HS-27A (cell line): ENCODE measurements at regions not wholly inside any gene's neighbourhood (a gene's known extent, or its start where the extent isn't known, plus 50 kb on each side); places are given as distances from the start of the nearest gene placed in this dataset.

Experiments used
- DNase-seq: peaks from one replicate; pipeline ENCODE4 v3.0.0-alpha.2; 2012; ENCODE audit warnings: low read depth, missing footprints

GRCh38 chr1:59058665-59059439 is 238.0 kb upstream of the FGGY start:
- no peak for DNase-seq

- no peak for DNase-seq
Measured at GRCh38 chr1:59061876-59062275, 235.0 kb upstream of the FGGY start.

GRCh38 chr1:59062743-59063142 is 234.2 kb upstream of the FGGY start:
- DNase-seq: no peak

GRCh38 chr1:59063501-59063900 is 233.4 kb upstream of the FGGY start:
- DNase-seq: no peak

GRCh38 chr1:59064592-59064991 is 232.3 kb upstream of the FGGY start:
- DNase-seq: no peak

- no peak for DNase-seq
Measured at GRCh38 chr1:59066236-59066635, 230.7 kb upstream of the FGGY start.

GRCh38 chr1:59070610-59071009 is 226.3 kb upstream of the FGGY start:
- DNase-seq: no peak

- DNase-seq: no peak
Measured at GRCh38 chr1:59071289-59071688, 225.6 kb upstream of the FGGY start.

- no peak for DNase-seq
Measured at GRCh38 chr1:59071876-59072582, 224.9 kb upstream of the FGGY start.

GRCh38 chr1:59072583-59072947 is 224.3 kb upstream of the FGGY start:
- no peak for DNase-seq

GRCh38 chr1:59074598-59074997 is 222.3 kb upstream of the FGGY start:
- no peak for DNase-seq

- no peak for DNase-seq
Measured at GRCh38 chr1:59075021-59075420, 221.9 kb upstream of the FGGY start.

- no peak for DNase-seq
Measured at GRCh38 chr1:59076612-59077011, 220.3 kb upstream of the FGGY start.

GRCh38 chr1:59077466-59078069 is 219.3 kb upstream of the FGGY start:
- DNase-seq: no peak

- DNase-seq: no peak
Measured at GRCh38 chr1:59078070-59078800, 218.7 kb upstream of the FGGY start.

GRCh38 chr1:59078866-59079265 is 218.0 kb upstream of the FGGY start:
- DNase-seq: no peak

GRCh38 chr1:59079434-59080140 is 217.3 kb upstream of the FGGY start:
- no peak for DNase-seq

GRCh38 chr1:59081181-59081580 is 215.7 kb upstream of the FGGY start:
- no peak for DNase-seq

GRCh38 chr1:59081795-59082194 is 215.1 kb upstream of the FGGY start:
- no peak for DNase-seq

- no peak for DNase-seq
Measured at GRCh38 chr1:59083946-59084865, 212.7 kb upstream of the FGGY start.

- no peak for DNase-seq
Measured at GRCh38 chr1:59085101-59085500, 211.8 kb upstream of the FGGY start.
